VCaP (cell line): ENCODE measurements at regions not wholly inside any gene's neighbourhood (a gene's known extent, or its start where the extent isn't known, plus 50 kb on each side); places are given as distances from the start of the nearest gene placed in this dataset.

Source experiments
- H3K27ac ChIP-seq: fragments of 450-650 bp; 2 replicates; pipeline ENCODE4 v1.5.1; 2017
- TF ChIP-seq, protein P1 (sequence below): fragments of 450-650 bp; conservative IDR thresholded peaks from 2 replicates; pipeline ENCODE4 v1.5.1; 2017; ENCODE audit warnings: mild to moderate bottlenecking, moderate library complexity

GRCh38 chr2:144942516-144943256 is 422.8 kb upstream of the ZEB2 start:
- TF ChIP-seq, protein P1, sequence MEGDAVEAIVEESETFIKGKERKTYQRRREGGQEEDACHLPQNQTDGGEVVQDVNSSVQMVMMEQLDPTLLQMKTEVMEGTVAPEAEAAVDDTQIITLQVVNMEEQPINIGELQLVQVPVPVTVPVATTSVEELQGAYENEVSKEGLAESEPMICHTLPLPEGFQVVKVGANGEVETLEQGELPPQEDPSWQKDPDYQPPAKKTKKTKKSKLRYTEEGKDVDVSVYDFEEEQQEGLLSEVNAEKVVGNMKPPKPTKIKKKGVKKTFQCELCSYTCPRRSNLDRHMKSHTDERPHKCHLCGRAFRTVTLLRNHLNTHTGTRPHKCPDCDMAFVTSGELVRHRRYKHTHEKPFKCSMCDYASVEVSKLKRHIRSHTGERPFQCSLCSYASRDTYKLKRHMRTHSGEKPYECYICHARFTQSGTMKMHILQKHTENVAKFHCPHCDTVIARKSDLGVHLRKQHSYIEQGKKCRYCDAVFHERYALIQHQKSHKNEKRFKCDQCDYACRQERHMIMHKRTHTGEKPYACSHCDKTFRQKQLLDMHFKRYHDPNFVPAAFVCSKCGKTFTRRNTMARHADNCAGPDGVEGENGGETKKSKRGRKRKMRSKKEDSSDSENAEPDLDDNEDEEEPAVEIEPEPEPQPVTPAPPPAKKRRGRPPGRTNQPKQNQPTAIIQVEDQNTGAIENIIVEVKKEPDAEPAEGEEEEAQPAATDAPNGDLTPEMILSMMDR: no peak
- H3K27ac ChIP-seq: no peak overlapping the region

DNA sequence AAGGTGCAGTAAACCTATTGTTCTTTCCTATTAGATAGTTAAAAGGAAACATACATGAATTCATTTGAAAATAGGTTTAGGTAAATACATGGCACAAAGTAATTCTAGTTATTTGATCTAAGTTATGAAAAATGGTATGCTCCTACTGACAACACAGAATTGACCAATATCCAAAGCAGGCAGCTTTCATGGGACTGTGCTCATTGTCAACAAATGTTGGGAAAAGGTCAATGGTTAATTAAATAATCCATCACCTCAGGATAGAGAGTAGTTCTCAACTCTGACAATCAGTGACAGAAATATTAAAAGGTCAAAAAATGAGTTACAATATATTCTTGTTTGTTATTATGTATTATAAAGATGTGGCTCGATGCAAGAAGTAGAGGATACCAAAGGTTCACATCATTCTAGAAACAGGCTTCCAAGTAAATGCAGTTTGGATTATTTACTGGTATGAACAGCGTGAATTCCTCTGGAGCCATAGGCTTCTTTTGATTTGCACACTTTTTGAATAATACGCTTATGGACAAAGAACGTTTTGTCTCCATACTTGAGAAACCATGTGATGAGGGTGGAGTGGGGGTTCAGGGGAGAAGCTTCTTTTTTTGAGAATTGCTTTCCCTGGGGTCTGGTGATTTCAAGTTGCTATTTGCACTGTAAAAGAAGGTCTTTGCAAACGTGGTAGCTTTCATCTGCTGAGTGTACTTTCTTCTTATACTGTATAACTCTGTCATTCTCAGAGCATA is 422.0 kb upstream of the ZEB2 start:
- H3K27ac ChIP-seq: no peak overlapping the region
- TF ChIP-seq, protein P1: no peak

DNA sequence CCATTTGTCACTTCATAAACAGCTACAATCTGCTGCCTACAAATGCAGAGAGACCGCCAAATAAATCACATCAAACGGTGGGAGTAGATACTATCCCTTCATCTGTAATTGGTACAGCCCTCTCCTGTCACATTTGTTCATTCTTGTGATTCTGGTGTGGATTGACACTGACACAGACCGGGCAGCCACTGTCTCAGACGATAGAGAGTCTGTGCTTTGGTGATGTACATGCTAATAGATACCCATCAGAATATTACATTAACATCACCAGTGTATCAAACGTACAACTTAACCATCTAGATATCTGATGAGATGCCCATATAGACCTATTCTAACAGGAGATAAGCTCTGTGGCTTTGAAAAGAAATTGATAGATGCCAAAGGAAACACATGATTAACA is 419.7 kb upstream of the ZEB2 start:
- no peak overlapping the region for H3K27ac ChIP-seq
- TF ChIP-seq, protein P1: no peak

- no peak overlapping the region for H3K27ac ChIP-seq
- TF ChIP-seq, protein P1: no peak
Observed at GRCh38 chr2:144937910-144938709, 418.2 kb upstream of the ZEB2 start.

- TF ChIP-seq, protein P1: no peak
- H3K27ac ChIP-seq: no peak overlapping the region
Observed at GRCh38 chr2:144937066-144937465, 417.1 kb upstream of the ZEB2 start.

DNA sequence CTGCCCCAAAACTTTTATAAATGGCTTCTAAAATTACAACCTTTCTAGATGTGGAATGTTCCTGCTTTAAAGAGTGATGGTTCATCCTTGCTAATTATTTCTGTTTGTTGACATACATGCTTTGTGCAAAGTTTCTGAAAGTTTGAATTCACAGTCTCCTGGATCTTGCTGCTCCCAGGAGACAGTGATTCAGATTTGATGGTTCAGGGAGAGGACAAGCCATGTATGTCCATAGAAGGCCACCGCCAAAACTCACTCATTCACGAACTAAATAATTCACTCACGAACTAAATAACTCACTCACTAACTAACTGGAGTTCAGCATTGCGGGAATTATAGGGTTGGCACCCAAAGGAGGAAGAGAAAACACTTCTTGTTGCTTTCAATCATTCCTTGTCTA is 416.5 kb upstream of the ZEB2 start:
- TF ChIP-seq, protein P1: no peak
- H3K27ac ChIP-seq: no peak overlapping the region

GRCh38 chr2:144935736-144936135 is 415.8 kb upstream of the ZEB2 start:
- TF ChIP-seq, protein P1: no peak
- H3K27ac ChIP-seq: no peak overlapping the region
